Pancreas (tissue), 10 donors: ENCODE measurements at regions not wholly inside any gene's neighbourhood (a gene's known extent, or its start where the extent isn't known, plus 50 kb on each side); places are given as distances from the start of the nearest gene placed in this dataset.
A peak's percentile ranks its signal among the peaks of the same experiment; 100 is the strongest.
"Not testable (repeated sequence)": the region's sequence is repeated elsewhere in the genome, so short reads cannot be mapped to it uniquely, and the experiment has no call there.

ENCODE experiments used
- ATAC-seq, 4 donors: fragments of 200-7000 bp; cut with Tn5 transposase; one replicate each; pipeline versions ENCODE4 v1.8.0 to v1.9.1; 2020; ENCODE audit warnings: mild to moderate bottlenecking in 4 of 4, moderate library complexity in 4 of 4
- DNase-seq, 6 donors: peaks; one replicate each; pipeline ENCODE4 v3.0.0-alpha.2; 2020
- FAIRE-seq: peaks from 2 replicates; lab custom pipeline; 2012; peaks lifted over from hg19 to GRCh38; lab: Jason Lieb, UNC
- H3K27ac ChIP-seq, 4 donors: fragments of 200-600 bp; sonication (generic); 1 replicate in 3 of 4; 2 replicates in 1 of 4; pipeline versions ENCODE4 v1.5.0 to v1.8.0; 2020
- H3K27me3 ChIP-seq, 4 donors: fragments of 200-600 bp; one replicate each; pipeline ENCODE4 v1.8.0; 2021
- H3K36me3 ChIP-seq, 3 donors: fragments of 200-600 bp; sonication (generic) in 1 of 3; one replicate each; pipeline versions ENCODE4 v1.5.0 to v1.8.0; 2020 to 2021
- H3K4me1 ChIP-seq, 3 donors: fragments of 200-600 bp; one replicate each; pipeline ENCODE4 v1.8.0; 2021
- H3K4me3 ChIP-seq, 4 donors: fragments of 200-600 bp; sonication (generic) in 2 of 4; one replicate each; pipeline versions ENCODE4 v1.5.0 to v1.8.0; 2020 to 2021
- H3K9me3 ChIP-seq, 4 donors: fragments of 200-600 bp; one replicate each; pipeline ENCODE4 v1.8.0; 2021
- WGBS, 2 donors: extraction: QIAGEN DNeasy Blood & Tissue Kit; methylation state at CpG; one replicate each; pipeline ENCODE4 v1.1.7; 2013; 5-methylcytosine and 5-hydroxymethylcytosine counted together
- intact Hi-C, 3 donors: fragments of 100-400 bp; cut with DNase I; formaldehyde crosslinking; loops; one replicate each; pipeline versions ENCODE4 v1.11.1 to v1.14.2; 2022
- TF ChIP-seq, protein P1 (sequence below), 4 donors: fragments of 200-600 bp; sonication (generic) in 3 of 4; IDR thresholded peaks; one replicate each; pipeline versions ENCODE4 v1.5.0 to v1.8.0; 2021; ENCODE audit warnings: antibody characterized with exemption in 4 of 4
- donor health status: healthy with polysubstance abuse.
- donor health status: DM: no; HTN: no; CAD: no; lungs with moderate emphysema.
- donor health status: DM: no; HTN: no; CAD: no.
- donor health status: control.
- donor health status: control.
- donor health status: Bipolar disorder and iron deficiency.
- donor health status: DM: yes; HTN: yes; CAD: no.
- donor health status: DM: no; HTN: no; CAD: no.
- donor health status: DM: no; HTN: no; CAD: no.
- donor health status: DM: yes; HTN: yes; CAD: no.

DNA sequence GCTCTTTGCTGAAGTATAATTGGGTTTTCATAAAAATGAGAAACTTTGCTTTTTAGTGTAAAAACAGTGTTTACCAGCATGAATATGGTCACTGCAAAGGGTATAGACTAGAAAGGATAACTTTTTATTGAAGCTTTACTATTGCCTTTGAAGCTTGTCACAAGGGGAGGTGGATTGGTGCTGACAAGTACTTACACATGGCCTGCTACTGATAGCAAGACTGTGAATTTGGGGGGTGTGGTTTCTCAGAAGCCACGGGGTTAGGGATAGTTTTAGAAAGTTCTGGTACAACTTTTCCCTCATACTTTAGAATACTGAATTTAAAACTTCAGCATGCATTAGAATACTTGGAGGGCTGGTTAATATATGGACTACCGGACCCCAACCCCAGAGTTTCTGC lies 294.1 kb downstream of the SOCS6 start:
- DNase-seq: no peak
- Histone ChIP-seq H3K4me3 (no peak overlapping the region), H3K27me3 (no peaks in the 10 kb centered on the region), H3K27ac (no peak overlapping the region), H3K4me1 (no peaks in the 10 kb centered on the region), H3K36me3 (no peaks in the 10 kb centered on the region), H3K9me3 (no peaks in the 10 kb centered on the region)
- WGBS, 2 donors: 45 to 62% methylated on average over 2 of the region's 2 CpGs
- TF ChIP-seq, protein P1, sequence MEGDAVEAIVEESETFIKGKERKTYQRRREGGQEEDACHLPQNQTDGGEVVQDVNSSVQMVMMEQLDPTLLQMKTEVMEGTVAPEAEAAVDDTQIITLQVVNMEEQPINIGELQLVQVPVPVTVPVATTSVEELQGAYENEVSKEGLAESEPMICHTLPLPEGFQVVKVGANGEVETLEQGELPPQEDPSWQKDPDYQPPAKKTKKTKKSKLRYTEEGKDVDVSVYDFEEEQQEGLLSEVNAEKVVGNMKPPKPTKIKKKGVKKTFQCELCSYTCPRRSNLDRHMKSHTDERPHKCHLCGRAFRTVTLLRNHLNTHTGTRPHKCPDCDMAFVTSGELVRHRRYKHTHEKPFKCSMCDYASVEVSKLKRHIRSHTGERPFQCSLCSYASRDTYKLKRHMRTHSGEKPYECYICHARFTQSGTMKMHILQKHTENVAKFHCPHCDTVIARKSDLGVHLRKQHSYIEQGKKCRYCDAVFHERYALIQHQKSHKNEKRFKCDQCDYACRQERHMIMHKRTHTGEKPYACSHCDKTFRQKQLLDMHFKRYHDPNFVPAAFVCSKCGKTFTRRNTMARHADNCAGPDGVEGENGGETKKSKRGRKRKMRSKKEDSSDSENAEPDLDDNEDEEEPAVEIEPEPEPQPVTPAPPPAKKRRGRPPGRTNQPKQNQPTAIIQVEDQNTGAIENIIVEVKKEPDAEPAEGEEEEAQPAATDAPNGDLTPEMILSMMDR (IDR thresholded peaks at IDR 0.05): no peak
- intact Hi-C loops: loop anchor here in 1 of 3 donors (10.0 kb wide), 1 partner anchor 62 kb away; no protein-coding TSS in a partner anchor
- no peak for FAIRE-seq
- ATAC-seq: no peak

DNA sequence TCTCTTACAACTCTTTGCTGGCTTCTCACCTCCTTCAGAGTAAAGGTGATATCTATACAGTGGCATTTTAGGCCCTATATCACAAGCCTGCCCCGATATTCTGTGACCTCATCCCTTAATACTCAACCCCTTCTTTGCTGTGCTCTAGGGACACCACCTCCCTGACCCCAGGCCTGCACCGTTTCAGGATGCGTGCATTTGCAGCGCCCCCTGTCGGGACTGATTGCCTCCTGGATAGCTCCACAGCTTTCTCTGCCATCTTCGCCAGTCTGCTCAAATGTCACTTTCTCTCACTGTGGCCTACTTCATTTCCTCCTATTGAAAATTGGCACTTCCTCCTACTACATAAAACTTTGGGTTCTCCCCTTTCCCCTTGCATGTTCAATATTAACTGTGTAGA lies 289.6 kb downstream of the SOCS6 start:
- Histone ChIP-seq H3K4me1 (no peaks in the 10 kb centered on the region), H3K9me3 (no peaks in the 10 kb centered on the region), H3K4me3 (no peak overlapping the region), H3K27me3 (no peaks in the 10 kb centered on the region), H3K27ac (no peak overlapping the region), H3K36me3 (no peaks in the 10 kb centered on the region)
- intact Hi-C loops: no loop called here
- peak in 1 of 6 donors; percentile 22 for DNase-seq
- no peak for ATAC-seq
- 23 to 27% methylated on average over 6 of the region's 6 CpGs for WGBS, 2 donors
- TF ChIP-seq, protein P1 (IDR thresholded peaks at IDR 0.05): no peak
- no peak for FAIRE-seq

DNA sequence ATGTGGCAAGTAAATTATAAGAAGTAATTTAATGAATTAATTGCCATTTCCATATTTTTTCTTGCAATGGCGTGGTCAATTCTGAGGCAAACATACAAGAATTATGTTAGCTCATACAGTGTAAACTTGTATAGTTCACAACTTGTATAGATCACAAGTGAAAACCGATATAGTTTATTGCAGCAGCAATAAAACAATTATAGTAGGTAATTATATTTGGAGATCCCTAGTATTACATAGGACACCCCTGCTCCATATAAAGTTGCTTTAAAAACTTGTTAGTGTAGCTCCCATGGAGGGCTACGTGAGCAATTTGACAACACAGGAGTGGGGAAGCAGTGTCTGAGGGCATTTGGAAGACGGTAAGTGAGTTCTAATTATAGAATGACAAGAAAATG lies 288.2 kb downstream of the SOCS6 start:
- H3K4me3 ChIP-seq: no peak overlapping the region

DNA sequence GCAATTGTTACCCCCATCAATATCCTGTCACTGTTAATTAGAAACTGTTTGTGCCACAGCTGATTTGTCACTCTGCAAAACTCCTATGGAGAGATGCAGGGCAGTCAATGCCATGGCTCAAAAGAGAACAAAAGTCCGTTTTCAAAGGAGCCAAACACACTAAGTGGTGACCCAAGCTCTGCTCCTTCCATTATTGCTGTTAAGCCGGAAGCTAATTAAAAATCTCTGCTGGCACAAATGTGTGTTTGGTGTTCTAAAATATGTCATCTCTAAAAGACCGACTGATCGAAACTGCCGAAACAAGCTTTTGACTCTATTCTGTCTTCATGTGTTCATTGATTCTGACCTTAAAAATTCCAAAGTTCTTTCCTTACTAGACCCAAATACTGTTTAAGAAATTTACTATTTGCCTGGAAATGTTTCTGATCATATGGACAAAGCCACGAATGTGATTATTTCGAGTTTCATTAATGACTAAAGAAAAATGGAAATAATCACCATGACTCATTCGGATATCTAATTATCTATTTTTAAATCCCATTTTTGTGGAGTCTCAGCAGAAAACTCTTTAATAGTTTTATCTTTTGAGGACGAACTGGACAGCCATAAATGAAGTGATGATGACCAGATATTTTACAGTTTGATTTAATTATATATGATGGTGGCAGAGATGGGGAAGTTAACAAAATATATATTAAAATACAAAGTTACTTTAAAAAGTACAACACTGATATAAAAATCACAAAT lies 287.6 kb downstream of the SOCS6 start:
- H3K4me1 ChIP-seq: no peaks in the 10 kb centered on the region
- no peak overlapping the region for H3K27ac ChIP-seq
- FAIRE-seq: no peak
- H3K27me3 ChIP-seq: no peaks in the 10 kb centered on the region
- H3K36me3 ChIP-seq: no peaks in the 10 kb centered on the region
- ATAC-seq: no peak
- intact Hi-C loops: no loop called here
- H3K4me3 ChIP-seq: no peak overlapping the region
- no peak for DNase-seq
- no peaks in the 10 kb centered on the region for H3K9me3 ChIP-seq
- TF ChIP-seq, protein P1 (IDR thresholded peaks at IDR 0.05): no peak
- WGBS, 2 donors: 50 to 66% methylated on average over 9 of the region's 9 CpGs

More for the DNA sequence above, 288.2 kb downstream of the SOCS6 start:
- intact Hi-C loops: no loop called here
- DNase-seq (no peak), ATAC-seq (no peak), FAIRE-seq (no peak)
- 59 to 70% methylated on average over 4 of the region's 4 CpGs for WGBS, 2 donors
- H3K36me3 ChIP-seq: no peaks in the 10 kb centered on the region
- H3K27ac ChIP-seq: no peak overlapping the region
- no peaks in the 10 kb centered on the region for H3K9me3 ChIP-seq
- H3K4me1 ChIP-seq: no peaks in the 10 kb centered on the region
- TF ChIP-seq, protein P1 (IDR thresholded peaks at IDR 0.05): no peak
- no peaks in the 10 kb centered on the region for H3K27me3 ChIP-seq

DNA sequence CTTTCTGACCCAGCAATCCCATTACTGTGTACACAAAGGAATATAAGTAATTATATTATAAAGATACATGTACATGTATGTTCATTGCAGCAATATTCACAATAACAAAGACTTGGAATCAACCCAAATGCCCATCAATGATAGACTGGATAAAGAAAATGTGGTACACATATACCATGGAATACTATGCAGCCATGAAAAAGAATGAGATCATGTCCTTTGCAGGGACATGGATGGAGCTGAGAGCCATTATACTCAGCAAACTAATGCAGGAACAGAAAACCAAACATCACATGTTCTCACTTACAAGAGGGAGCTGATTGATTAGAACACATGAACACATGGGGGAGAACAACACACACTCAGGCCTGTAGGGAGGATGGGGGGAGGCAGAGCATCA lies 286.1 kb downstream of the SOCS6 start:
- DNase-seq, H3K36me3 ChIP-seq, H3K4me1 ChIP-seq, H3K27me3 ChIP-seq, H3K27ac ChIP-seq, intact Hi-C loops, H3K4me3 ChIP-seq, FAIRE-seq, ATAC-seq, H3K9me3 ChIP-seq: not testable (repeated sequence)

DNA sequence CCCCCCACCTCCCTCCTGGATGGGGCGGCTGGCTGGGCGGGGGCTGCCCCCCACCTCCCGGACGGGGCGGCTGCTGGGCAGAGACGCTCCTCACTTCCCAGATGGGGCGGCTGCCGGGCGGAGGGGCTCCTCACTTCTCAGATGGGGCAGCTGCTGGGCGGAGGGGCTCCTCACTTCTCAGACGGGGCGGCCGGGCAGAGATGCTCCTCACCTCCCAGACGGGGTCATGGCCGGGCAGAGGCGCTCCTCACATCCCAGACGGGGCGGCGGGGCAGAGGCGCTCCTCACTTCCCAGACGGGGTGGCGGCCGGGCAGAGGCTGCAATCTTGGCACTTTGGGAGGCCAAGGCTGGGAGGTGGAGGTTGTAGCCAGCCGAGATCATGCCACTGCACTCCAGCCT lies 280.8 kb downstream of the SOCS6 start:
- H3K4me1 ChIP-seq, H3K9me3 ChIP-seq, H3K4me3 ChIP-seq, H3K27me3 ChIP-seq, H3K36me3 ChIP-seq, intact Hi-C loops, H3K27ac ChIP-seq, FAIRE-seq, ATAC-seq: not testable (repeated sequence)
- WGBS, 2 donors: 86 to 87% methylated on average over 18 to 24 of the region's 24 CpGs
- peak in 1 of 6 donors; percentile 37 for DNase-seq
